Brain microvascular endothelial cell (primary cell): ENCODE measurements at regions not wholly inside any gene's neighbourhood (a gene's known extent, or its start where the extent isn't known, plus 50 kb on each side); places are given as distances from the start of the nearest gene placed in this dataset.

Source experiments
- DNase-seq: peaks from one replicate; pipeline ENCODE4 v3.0.0-alpha.2; 2020
- H3K27ac ChIP-seq: fragments of 250-450 bp; sonication (Bioruptor Pico); 2 replicates; pipeline ENCODE4 v1.5.1; 2020; ENCODE audit warnings: mild to moderate bottlenecking, moderate library complexity
- H3K27me3 ChIP-seq: fragments of 250-450 bp; sonication (Bioruptor Pico); replicated peaks from 2 replicates; pipeline ENCODE4 v1.5.1; 2020; ENCODE audit warnings: mild to moderate bottlenecking
- H3K36me3 ChIP-seq: fragments of 250-450 bp; sonication (Bioruptor Pico); replicated peaks from 2 replicates; pipeline ENCODE4 v1.5.1; 2020; ENCODE audit warnings: mild to moderate bottlenecking
- H3K4me3 ChIP-seq: 2 replicates; pipeline ENCODE4 v1.5.1; 2011; ENCODE audit warnings: low read depth, mild to moderate bottlenecking, control low read depth, low read length, moderate library complexity
- in situ Hi-C: cut with HindIII; loops from 2 replicates; pipeline ENCODE4 v1.10.0; 2017; ENCODE audit warnings: low sequenced_read_pairs, low pct_ligation_motif_present
- TF ChIP-seq, protein P1 (sequence below): IDR thresholded peaks from 2 replicates; pipeline ENCODE4 v1.5.1; 2011; ENCODE audit warnings: low read depth, mild to moderate bottlenecking, moderate library complexity, low read length, control low read depth, inconsistent platforms; ENCODE audit errors: missing control alignments

DNA sequence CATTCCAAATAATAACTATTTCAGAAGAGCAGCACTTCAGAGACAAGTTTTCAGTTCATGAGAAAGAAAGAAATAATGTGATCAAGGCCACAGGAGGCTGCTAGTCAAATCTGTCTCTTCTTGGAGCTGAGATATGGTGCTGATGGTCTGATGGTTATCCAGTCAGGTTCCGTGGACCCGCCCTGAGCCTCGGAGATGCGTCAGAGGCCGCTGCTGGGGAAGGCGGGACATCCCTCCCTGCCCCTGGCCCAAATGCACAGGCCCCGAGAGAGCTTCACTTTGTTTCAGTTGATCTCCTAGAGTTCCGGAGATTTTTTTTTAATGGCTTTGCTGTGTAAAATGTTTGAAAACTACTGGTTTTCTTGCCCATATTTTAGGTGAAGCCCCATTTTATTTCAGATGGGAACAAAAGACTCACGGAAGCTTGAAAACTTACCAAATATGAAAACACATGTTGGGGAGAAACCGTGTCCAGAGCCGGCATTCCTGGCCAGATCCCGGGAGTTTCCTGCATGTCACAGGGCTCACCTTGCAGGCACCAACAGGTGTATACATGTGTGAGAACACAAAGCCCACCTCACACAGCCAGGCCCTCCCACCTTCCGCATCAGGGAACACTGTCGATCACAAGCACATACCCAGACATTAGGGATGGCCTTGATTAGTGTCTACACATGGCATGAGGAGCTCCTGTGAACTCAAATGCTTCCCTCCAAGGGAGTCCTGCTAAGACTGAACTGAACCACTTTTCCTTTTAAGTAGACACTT, 499.0 kb downstream of the TCERG1L start:
- no peak overlapping the region for H3K4me3 ChIP-seq
- TF ChIP-seq, protein P1, sequence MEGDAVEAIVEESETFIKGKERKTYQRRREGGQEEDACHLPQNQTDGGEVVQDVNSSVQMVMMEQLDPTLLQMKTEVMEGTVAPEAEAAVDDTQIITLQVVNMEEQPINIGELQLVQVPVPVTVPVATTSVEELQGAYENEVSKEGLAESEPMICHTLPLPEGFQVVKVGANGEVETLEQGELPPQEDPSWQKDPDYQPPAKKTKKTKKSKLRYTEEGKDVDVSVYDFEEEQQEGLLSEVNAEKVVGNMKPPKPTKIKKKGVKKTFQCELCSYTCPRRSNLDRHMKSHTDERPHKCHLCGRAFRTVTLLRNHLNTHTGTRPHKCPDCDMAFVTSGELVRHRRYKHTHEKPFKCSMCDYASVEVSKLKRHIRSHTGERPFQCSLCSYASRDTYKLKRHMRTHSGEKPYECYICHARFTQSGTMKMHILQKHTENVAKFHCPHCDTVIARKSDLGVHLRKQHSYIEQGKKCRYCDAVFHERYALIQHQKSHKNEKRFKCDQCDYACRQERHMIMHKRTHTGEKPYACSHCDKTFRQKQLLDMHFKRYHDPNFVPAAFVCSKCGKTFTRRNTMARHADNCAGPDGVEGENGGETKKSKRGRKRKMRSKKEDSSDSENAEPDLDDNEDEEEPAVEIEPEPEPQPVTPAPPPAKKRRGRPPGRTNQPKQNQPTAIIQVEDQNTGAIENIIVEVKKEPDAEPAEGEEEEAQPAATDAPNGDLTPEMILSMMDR: no peak

DNA sequence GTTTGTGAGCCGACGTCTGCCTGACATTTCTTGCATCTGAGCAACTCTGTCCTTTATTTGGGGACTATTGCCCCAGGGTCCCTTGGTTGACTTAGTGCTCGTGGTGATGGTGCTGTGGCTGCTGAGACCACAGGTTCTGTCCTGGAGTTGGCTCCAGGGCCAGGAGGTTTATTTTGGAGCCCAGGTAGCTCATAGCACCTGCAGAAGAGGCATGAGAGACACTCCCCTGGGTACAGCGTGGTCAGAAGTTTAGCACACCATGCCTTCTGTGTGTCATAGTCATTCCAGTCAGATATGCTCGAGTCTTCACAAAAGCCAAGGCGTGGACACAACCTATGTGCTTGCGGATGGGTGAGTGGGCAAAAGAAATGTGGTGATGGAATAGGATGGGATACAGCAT, 496.9 kb downstream of the TCERG1L start:
- in situ Hi-C loops: no loop called here
- no peak for DNase-seq
- H3K27ac ChIP-seq: no peak overlapping the region

More for the DNA sequence above, 499.0 kb downstream of the TCERG1L start:
- in situ Hi-C loops: no loop called here
- Histone ChIP-seq H3K27ac (no peak overlapping the region), H3K27me3 (no peaks in the 10 kb centered on the region), H3K36me3 (no peaks in the 10 kb centered on the region)
- no peak for DNase-seq

DNA sequence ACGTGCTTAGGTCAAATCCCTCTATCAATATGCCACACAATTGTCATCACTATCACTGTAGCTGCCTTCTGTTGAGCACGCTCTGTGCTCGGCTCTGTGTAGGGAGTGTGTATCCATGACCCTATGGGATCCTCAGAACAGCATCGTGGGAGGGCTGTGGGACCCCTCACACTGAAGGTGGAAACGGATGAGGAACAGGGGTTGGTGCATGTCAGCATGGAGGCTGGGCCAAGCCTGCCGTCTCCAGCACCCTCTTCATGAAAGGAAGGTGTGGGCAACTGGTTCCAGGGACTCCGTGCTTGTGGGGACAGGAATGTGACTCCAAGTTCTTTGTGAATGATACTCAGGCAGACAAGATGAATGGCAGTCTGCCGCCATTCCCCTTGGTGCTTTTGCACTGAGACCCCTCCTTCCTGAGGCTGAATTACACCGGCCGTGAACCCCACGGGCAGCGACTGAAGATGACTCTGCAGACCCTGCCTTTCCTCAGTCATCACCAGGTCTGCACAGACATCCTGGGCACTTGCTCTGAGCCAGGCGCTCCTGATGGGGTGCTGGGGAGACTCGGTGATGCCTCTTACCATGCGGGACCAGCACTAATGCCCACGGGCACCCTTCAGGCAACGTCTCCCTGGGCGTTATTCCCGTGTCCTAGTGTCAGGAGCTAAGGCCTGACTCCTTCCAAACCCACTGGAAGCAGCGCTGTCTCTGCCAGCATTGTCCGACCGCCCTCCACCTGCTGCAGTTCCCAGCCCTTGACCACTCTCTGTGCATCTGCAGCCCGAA, 495.2 kb downstream of the TCERG1L start:
- in situ Hi-C loops: no loop called here
- no peak for DNase-seq
- H3K4me3 ChIP-seq: no peak overlapping the region

More for the DNA sequence above, 496.9 kb downstream of the TCERG1L start:
- Histone ChIP-seq H3K4me3 (no peak overlapping the region), H3K27me3 (no peaks in the 10 kb centered on the region), H3K36me3 (no peaks in the 10 kb centered on the region)
- TF ChIP-seq, protein P1: no peak

DNA sequence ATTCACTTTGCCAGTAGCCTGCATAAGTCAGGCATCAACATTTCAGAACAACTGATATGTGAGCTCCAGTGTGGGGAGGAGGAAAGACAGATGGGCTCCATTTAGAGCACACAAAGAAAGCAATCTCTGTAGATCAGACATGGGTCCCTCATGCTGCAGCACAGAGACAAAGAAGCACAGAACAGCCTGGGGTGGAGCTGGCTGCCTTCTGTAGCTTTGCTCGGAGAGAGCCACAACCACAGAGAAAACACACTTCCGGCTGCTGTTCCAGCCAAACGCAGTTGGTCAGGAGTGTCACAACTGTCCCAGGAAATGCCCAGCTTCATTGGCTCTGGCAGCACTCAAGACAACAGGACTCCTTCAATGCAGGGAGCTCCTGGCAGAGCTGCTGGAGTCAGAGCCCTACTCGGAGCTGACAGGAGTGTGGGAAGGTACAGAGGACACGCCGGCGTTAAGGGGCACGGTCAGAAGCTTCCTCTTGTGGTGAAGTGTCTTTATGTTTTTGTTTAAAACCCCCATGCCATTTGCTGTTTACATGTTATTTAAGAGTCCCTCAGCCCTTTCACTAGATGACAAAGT, 494.4 kb downstream of the TCERG1L start:
- in situ Hi-C loops: no loop called here

More for the DNA sequence above, 495.2 kb downstream of the TCERG1L start:
- no peak overlapping the region for H3K27ac ChIP-seq
- H3K27me3 ChIP-seq: no peaks in the 10 kb centered on the region
- H3K36me3 ChIP-seq: no peaks in the 10 kb centered on the region
- TF ChIP-seq, protein P1: no peak

DNA sequence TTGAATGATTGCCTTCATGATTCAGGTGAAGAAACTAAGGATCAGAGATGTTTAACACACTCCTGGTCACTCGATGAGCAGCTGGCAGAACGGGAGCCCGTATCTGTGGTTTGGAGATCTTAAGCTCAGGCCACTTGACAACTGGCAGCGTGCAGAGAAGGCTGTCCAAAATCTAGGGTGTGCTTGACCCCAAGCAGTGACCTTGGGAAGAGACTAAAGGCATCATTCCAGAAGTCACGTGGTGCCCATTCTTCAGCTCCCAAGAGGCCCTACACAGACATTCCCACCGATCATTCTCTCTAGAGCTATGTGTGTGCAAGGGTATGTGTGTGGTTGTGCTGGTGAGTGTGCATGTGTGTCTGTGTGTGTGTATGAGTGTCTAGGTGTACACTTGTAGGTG, 493.8 kb downstream of the TCERG1L start:
- DNase-seq: no peak
- TF ChIP-seq, protein P1: no peak
- H3K27me3 ChIP-seq: no peaks in the 10 kb centered on the region
- no peak overlapping the region for H3K4me3 ChIP-seq
- in situ Hi-C loops: no loop called here
- no peak overlapping the region for H3K27ac ChIP-seq
- H3K36me3 ChIP-seq: no peaks in the 10 kb centered on the region

More for the DNA sequence above, 494.4 kb downstream of the TCERG1L start:
- H3K36me3 ChIP-seq: no peaks in the 10 kb centered on the region
- no peak overlapping the region for H3K27ac ChIP-seq
- DNase-seq: no peak
- H3K4me3 ChIP-seq: no peak overlapping the region
- no peaks in the 10 kb centered on the region for H3K27me3 ChIP-seq
- TF ChIP-seq, protein P1: no peak
